Gastrocnemius medialis (tissue), 4 donors: ENCODE measurements at regions not wholly inside any gene's neighbourhood (a gene's known extent, or its start where the extent isn't known, plus 50 kb on each side); places are given as distances from the start of the nearest gene placed in this dataset.
"Not testable (repeated sequence)": the region's sequence is repeated elsewhere in the genome, so short reads cannot be mapped to it uniquely, and the experiment has no call there.

Experiments used
- CTCF ChIP-seq, 5 experiments: fragments of 450-650 bp in 3 of 5; fragments of 200-600 bp in 2 of 5; sonication (generic) in 2 of 5; IDR thresholded peaks in 4 of 5; conservative IDR thresholded peaks in 1 of 5; 1 replicate in 4 of 5; 2 replicates in 1 of 5; pipeline ENCODE4 v1.5.1; 2016 to 2019; ENCODE audit warnings: antibody characterized with exemption in 5 of 5, mild to moderate bottlenecking in 3 of 5, moderate library complexity in 3 of 5
- POLR2A ChIP-seq, 2 donors: fragments of 450-650 bp; IDR thresholded peaks; one replicate each; pipeline ENCODE4 v1.6.1; 2017; ENCODE audit warnings: antibody characterized with exemption in 2 of 2, mild to moderate bottlenecking in 2 of 2, moderate library complexity in 2 of 2

- not testable (repeated sequence) for TF ChIP-seq CTCF (IDR thresholded peaks at IDR 0.05 in 4 of 5, conservative IDR thresholded peaks at IDR 0.05 in 1 of 5); POLR2A (IDR thresholded peaks at IDR 0.05)
Observed at GRCh38 chr1:176349135-176349715, 113.8 kb upstream of the PAPPA2 start.
